Stimulated activated naive B cell treated with anti-CD40 and anti-IgM and Interleukin-4, amounts not matched to agents 10 μg/mL and 1 μg/mL and 100 μg/mL, for 72 hours (primary cell): ENCODE measurements at regions not wholly inside any gene's neighbourhood (a gene's known extent, or its start where the extent isn't known, plus 50 kb on each side); places are given as distances from the start of the nearest gene placed in this dataset.
"Not testable (repeated sequence)": the region's sequence is repeated elsewhere in the genome, so short reads cannot be mapped to it uniquely, and the experiment has no call there.

ENCODE experiments used
- ATAC-seq, 2 donors: fragments of 150-1000 bp; cut with Tn5 transposase; replicated peaks; 2 replicates each; pipeline ENCODE4 v1.10.0; 2021; ENCODE audit warnings: moderate library complexity in 1 of 2
- DNase-seq: peaks from one replicate; pipeline ENCODE4 v3.0.0; 2021
- H3K27ac Mint-ChIP-seq: one replicate; pipeline ENCODE4 v1.8.0; 2022; ENCODE audit warnings: mild to moderate bottlenecking, mixed read lengths
- H3K27me3 Mint-ChIP-seq, 2 donors: one replicate each; pipeline ENCODE4 v1.8.0; 2022; ENCODE audit warnings: mixed read lengths in 2 of 2
- H3K36me3 Mint-ChIP-seq, 2 donors: one replicate each; pipeline ENCODE4 v1.8.0; 2022; ENCODE audit warnings: mixed read lengths in 2 of 2, mild to moderate bottlenecking in 1 of 2
- H3K4me1 Mint-ChIP-seq, 2 donors: one replicate each; pipeline ENCODE4 v1.8.0; 2022; ENCODE audit warnings: mixed read lengths in 2 of 2, mild to moderate bottlenecking in 1 of 2
- H3K4me3 Mint-ChIP-seq, 2 donors: one replicate each; pipeline ENCODE4 v1.8.0; 2022; ENCODE audit warnings: mild to moderate bottlenecking in 2 of 2, mixed read lengths in 2 of 2, moderate library complexity in 1 of 2
- H3K9me3 Mint-ChIP-seq, 2 donors: one replicate each; pipeline ENCODE4 v1.8.0; 2022; ENCODE audit warnings: mixed read lengths in 2 of 2, mild to moderate bottlenecking in 1 of 2

GRCh38 chr6:50899306-50899870 is 80.7 kb downstream of the TFAP2B start:
- Mint-ChIP-seq H3K4me3 (no peak overlapping the region), H3K36me3 (no peaks in the 10 kb centered on the region), H3K27ac (no peak overlapping the region), H3K4me1 (no peaks in the 10 kb centered on the region), H3K27me3 (no peaks in the 10 kb centered on the region), H3K9me3 (peaks cover 2 to 10% of the 10 kb centered on the region in 2 donors)
- ATAC-seq (no peak), DNase-seq (no peak)

GRCh38 chr6:50902260-50902659 is 83.6 kb downstream of the TFAP2B start:
- Mint-ChIP-seq H3K36me3 (no peaks in the 10 kb centered on the region), H3K9me3 (peaks cover 2 to 6% of the 10 kb centered on the region in 2 donors), H3K4me3 (no peak overlapping the region), H3K27ac (no peak overlapping the region), H3K4me1 (no peaks in the 10 kb centered on the region), H3K27me3 (no peaks in the 10 kb centered on the region)
- DNase-seq (no peak), ATAC-seq (no peak)

DNA sequence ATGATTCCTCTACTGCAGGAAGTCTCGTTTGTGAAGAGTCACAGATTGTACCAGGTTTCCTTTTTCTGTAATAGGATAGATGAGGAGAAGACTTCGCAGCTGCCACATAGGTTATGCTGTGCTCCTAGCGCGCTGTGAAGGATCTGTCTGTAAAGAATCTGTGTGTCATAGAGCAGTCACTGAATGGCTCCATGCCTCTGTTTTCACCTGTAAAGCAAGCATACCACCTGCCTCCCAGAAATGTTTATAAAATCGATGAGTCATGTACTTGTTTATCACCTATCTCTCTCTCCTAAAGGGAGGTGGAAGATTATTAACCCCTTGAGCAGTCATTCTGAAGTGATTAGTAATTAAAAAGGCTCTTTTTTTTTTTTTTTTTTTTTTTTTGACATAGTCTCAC is 86.6 kb downstream of the TFAP2B start:
- Mint-ChIP-seq H3K4me1 (no peaks in the 10 kb centered on the region), H3K27me3 (no peaks in the 10 kb centered on the region), H3K36me3 (no peaks in the 10 kb centered on the region), H3K9me3 (peaks cover 2 to 6% of the 10 kb centered on the region in 2 donors), H3K4me3 (no peak overlapping the region), H3K27ac (no peak overlapping the region)
- ATAC-seq = no peak
- DNase-seq = no peak

DNA sequence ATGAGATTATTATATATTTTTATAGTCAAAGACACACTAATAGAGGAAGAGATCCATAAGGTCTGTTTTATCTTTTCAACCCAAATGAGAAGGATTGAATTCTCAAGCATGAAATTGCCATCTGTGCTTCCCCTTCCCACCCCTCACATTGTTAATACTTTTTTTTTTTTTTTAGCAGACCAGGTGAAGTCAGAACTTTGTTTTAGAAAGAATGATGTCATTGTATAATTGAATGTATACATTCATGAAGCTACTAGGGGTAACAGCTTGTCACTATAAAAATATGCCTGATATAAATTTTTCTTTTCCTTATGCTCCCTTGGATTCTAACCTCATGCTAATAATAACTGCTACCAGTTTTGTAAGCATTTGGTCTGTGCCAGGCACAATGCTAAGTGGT is 88.9 kb downstream of the TFAP2B start:
- DNase-seq (no peak), ATAC-seq (no peak)
- no peaks in the 10 kb centered on the region for H3K36me3 Mint-ChIP-seq
- H3K4me3 Mint-ChIP-seq = no peak overlapping the region
- no peak overlapping the region for H3K27ac Mint-ChIP-seq
- no peaks in the 10 kb centered on the region for H3K27me3 Mint-ChIP-seq
- H3K9me3 Mint-ChIP-seq = peaks cover 0 to 6% of the 10 kb centered on the region in 2 donors
- no peaks in the 10 kb centered on the region for H3K4me1 Mint-ChIP-seq

DNA sequence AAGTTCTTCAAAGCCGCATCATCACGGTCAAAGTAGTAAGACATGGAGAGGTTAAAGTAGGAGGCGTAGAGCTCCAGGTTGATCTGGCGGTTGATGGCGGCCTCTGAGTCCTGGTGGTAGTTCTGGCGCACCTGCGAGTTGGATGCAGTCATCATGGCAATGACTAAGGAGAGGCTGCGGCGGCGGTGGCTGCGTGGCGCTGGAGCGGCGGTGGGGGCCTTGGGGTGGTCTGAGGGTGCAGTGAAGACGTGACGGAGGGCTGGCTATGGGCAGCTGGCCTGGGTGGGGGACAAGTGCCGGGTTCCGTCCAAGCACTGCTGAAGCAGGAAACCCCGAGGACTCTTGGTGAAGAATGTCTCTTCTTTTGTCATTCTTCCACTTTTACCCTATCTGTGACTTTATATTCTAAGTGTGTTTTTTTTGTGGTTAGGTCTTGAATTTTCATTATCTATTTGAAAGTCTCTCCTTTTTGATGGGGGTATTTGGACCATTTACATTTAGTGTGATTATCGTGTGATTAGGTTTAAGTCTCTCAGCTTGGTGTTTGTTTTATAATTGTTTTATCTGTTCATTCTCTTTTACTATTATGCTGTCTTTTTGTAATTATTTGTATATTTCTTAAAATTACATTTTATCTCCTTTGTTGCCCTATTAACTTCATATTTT is 94.6 kb downstream of the TFAP2B start:
- Mint-ChIP-seq H3K4me3 (no peak overlapping the region), H3K36me3 (peaks cover 0 to 2% of the 10 kb centered on the region in 2 donors), H3K27me3 (no peaks in the 10 kb centered on the region), H3K27ac (no peak overlapping the region), H3K9me3 (peaks cover 6 to 9% of the 10 kb centered on the region in 2 donors), H3K4me1 (no peaks in the 10 kb centered on the region)
- ATAC-seq (no peak), DNase-seq (no peak)

DNA sequence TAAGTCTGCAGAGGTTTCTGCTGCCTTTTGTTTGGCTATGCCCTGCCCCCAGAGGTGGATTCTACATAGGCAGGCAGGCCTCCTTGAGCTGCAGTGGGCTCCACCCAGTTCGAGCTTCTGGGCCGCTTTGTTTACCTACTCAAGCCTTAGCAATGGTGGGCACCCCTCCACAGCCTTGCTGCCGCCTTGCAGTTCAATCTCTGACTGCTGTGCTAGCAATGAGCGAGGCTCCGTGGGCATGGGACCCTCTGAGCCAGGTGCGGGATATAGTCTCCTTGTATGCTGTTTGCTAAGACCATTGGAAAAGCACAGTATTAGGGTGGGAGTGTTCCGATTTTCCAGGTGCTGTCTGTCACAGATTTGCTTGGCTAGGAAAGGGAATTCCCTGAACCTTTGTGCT is 102.7 kb downstream of the TFAP2B start:
- ATAC-seq, H3K27ac Mint-ChIP-seq, DNase-seq, H3K4me1 Mint-ChIP-seq, H3K27me3 Mint-ChIP-seq, H3K4me3 Mint-ChIP-seq, H3K36me3 Mint-ChIP-seq: not testable (repeated sequence)
- H3K9me3 Mint-ChIP-seq = peaks cover 5 to 15% of the 10 kb centered on the region in 2 donors

DNA sequence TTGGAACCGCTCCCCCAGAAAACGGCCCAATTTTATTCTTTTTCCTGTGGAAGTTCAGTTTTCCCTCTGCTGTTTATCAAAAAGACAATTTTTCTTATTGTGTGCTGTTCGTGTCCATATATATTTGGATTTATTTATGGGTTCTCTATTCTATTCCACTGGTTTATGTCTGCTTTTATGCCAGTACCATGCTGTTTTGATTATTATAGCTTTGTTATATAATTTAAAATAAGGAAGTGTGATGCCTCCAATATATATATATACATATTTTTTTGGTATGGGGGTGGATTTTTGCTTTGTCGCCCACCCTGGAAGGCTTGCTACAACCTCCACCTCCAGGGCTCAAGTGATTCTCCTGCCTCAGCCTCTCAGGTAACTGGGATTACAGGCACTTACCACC is 103.3 kb downstream of the TFAP2B start:
- Mint-ChIP-seq H3K27ac (no peak overlapping the region), H3K4me3 (no peak overlapping the region), H3K4me1 (no peaks in the 10 kb centered on the region), H3K27me3 (peaks cover 0 to 6% of the 10 kb centered on the region in 2 donors), H3K9me3 (peaks cover 5 to 15% of the 10 kb centered on the region in 2 donors), H3K36me3 (no peaks in the 10 kb centered on the region)
- no peak for DNase-seq
- ATAC-seq = no peak

DNA sequence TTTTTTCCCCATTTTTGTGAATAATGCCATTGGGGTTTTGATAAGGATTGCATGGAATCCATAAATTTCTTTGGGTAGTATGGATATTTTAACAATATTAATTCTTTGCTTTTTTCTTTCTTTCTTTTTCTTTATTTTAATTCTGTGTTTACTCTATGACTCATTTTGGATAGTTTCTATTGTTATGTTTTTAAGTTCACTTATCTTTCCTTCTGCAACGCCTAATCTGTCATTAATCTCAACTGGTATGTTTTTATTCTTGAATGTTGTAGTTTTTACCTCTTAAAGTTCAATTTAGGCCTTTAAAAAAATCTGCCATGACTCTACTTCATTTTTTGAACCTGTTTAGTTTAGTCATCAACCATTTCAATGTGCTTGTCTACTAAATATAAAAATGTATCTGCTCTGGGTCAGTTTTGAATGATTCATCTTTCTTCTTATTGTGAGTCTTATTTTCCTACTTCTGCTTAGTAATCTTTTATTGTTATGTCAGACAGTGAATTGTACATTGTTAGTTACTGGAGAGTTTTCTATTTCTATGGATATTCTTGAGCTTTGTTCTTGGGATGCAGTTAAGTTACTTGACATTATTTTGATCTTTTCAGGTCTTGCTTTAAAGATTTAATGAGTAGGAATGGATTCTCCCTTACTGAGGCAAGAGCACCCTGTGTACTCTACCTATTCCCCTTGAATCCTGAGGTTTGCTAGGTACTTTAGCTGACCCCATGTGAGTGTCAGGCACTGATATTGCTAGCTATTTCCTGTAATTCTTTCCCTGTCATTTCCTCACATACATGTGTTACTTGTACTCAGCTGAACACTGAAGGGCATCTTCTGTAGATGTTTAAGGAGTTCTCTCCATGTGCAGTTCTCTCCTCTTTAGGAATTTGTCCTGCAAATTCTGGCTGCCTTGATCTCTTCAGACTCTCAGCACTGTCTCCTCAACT is 104.2 kb downstream of the TFAP2B start:
- Mint-ChIP-seq H3K9me3 (peaks cover 5 to 15% of the 10 kb centered on the region in 2 donors), H3K36me3 (no peaks in the 10 kb centered on the region), H3K27me3 (peaks cover 0 to 6% of the 10 kb centered on the region in 2 donors), H3K4me3 (no peak overlapping the region), H3K4me1 (no peaks in the 10 kb centered on the region), H3K27ac (no peak overlapping the region)
- ATAC-seq = no peak
- DNase-seq = no peak

DNA sequence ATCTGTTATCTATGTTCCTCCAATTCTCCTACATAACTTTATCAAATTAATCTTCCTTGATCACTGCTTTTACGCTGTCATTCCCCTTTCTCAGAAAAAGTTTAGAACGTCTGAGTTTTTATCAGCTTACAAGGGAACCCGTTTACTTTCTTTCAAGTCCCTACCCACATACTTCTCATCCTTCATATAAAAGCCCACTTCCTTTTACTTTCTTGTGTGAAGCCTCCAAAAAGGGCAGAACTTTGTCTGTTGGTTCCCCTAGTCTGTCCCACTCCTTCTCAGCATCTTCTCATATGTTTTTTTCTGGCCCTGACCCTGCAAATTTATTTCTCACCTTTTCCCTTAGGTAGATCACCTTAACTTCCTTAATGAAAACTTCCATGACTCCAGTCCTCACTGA is 106.1 kb downstream of the TFAP2B start:
- H3K27me3 Mint-ChIP-seq = peaks cover 3 to 6% of the 10 kb centered on the region in 2 donors
- H3K9me3 Mint-ChIP-seq = peaks cover 5 to 10% of the 10 kb centered on the region in 2 donors
- no peak for DNase-seq
- H3K4me1 Mint-ChIP-seq = no peaks in the 10 kb centered on the region
- no peak overlapping the region for H3K4me3 Mint-ChIP-seq
- no peak for ATAC-seq
- H3K27ac Mint-ChIP-seq = no peak overlapping the region
- H3K36me3 Mint-ChIP-seq = no peaks in the 10 kb centered on the region

- DNase-seq (no peak), ATAC-seq (no peak)
- H3K27ac Mint-ChIP-seq = no peak overlapping the region
- H3K36me3 Mint-ChIP-seq = no peaks in the 10 kb centered on the region
- H3K4me3 Mint-ChIP-seq = no peak overlapping the region
- no peaks in the 10 kb centered on the region for H3K4me1 Mint-ChIP-seq
- peaks cover 3 to 6% of the 10 kb centered on the region in 2 donors for H3K27me3 Mint-ChIP-seq
- H3K9me3 Mint-ChIP-seq = peaks cover 5 to 8% of the 10 kb centered on the region in 2 donors
Observed at GRCh38 chr6:50925548-50925947, 106.9 kb downstream of the TFAP2B start.

GRCh38 chr6:50925981-50926380 is 107.3 kb downstream of the TFAP2B start:
- Mint-ChIP-seq H3K4me1 (no peaks in the 10 kb centered on the region), H3K9me3 (peaks cover 5 to 6% of the 10 kb centered on the region in 2 donors), H3K36me3 (no peaks in the 10 kb centered on the region), H3K4me3 (no peak overlapping the region), H3K27ac (no peak overlapping the region), H3K27me3 (peaks cover 3 to 6% of the 10 kb centered on the region in 2 donors)
- no peak for ATAC-seq
- DNase-seq = no peak

GRCh38 chr6:50927800-50928199 is 109.1 kb downstream of the TFAP2B start:
- no peak overlapping the region for H3K27ac Mint-ChIP-seq
- no peaks in the 10 kb centered on the region for H3K36me3 Mint-ChIP-seq
- DNase-seq = no peak
- peaks cover under 1 to 2% of the 10 kb centered on the region in 2 donors for H3K9me3 Mint-ChIP-seq
- H3K27me3 Mint-ChIP-seq = peaks cover 3 to 6% of the 10 kb centered on the region in 2 donors
- ATAC-seq = no peak
- no peak overlapping the region for H3K4me3 Mint-ChIP-seq
- no peaks in the 10 kb centered on the region for H3K4me1 Mint-ChIP-seq

- Mint-ChIP-seq H3K4me3 (no peak overlapping the region), H3K36me3 (no peaks in the 10 kb centered on the region), H3K27ac (no peak overlapping the region), H3K9me3 (no peaks in the 10 kb centered on the region), H3K27me3 (peaks cover 3 to 6% of the 10 kb centered on the region in 2 donors), H3K4me1 (no peaks in the 10 kb centered on the region)
- DNase-seq = no peak
- no peak for ATAC-seq
Observed at GRCh38 chr6:50929323-50929722, 110.7 kb downstream of the TFAP2B start.

DNA sequence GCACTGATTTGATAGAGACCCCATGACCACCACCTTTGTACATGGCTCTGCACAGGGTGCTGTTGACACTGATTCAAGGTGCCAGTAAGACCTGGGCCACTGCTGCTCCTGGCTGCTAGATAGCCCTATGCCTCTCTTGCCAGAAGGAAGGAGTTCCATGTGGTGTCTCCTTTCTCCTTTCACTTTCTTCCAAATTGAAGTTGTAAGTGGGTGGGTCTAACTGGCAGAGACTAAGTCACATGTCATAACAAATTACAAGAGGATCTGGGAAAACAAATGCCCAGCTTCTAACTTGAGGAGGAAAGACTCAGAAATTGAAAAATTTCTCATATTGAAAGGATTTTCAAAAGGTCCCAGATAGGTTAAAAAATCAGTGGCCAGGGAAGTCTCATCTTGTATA is 116.8 kb downstream of the TFAP2B start:
- ATAC-seq (no peak), DNase-seq (no peak)
- no peak overlapping the region for H3K27ac Mint-ChIP-seq
- H3K4me1 Mint-ChIP-seq = no peaks in the 10 kb centered on the region
- H3K27me3 Mint-ChIP-seq = no peaks in the 10 kb centered on the region
- no peak overlapping the region for H3K4me3 Mint-ChIP-seq
- H3K36me3 Mint-ChIP-seq = no peaks in the 10 kb centered on the region
- no peaks in the 10 kb centered on the region for H3K9me3 Mint-ChIP-seq
